ENCODE measurements at regions not wholly inside any gene's neighbourhood (a gene's known extent, or its start where the extent isn't known, plus 50 kb on each side); places are given as distances from the start of the nearest gene placed in this dataset.

DNA sequence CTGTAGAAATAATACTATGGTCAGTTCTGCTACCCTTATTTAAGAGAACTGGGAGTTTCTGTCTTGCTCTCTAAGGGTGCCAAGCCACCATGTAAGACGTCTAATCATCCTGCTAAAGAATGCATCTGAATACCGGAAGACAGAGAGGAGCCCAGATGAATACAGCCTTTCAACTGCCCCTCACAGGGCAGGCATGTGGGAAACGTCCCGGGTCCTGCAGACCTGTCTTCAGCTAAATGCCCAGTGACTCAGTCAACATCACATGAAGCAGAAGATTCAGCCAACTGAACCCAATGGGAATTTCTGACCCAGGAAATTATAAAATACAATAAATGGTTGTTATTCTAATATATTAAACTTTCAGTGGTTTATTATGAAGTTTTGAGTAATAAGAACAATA is 2141.0 kb upstream of the AGA start:
- Histone ChIP-seq H3K36me3 (ENCODE audit: insufficient read depth, insufficient read length, low read length) (no peaks in the 10 kb centered on the region), H3K4me1 (ENCODE audit: insufficient read depth, insufficient read length) (no peaks in the 10 kb centered on the region), H3K27me3 (ENCODE audit: insufficient read depth, insufficient read length) (no peaks in the 10 kb centered on the region), H3K4me3 (ENCODE audit: insufficient read length, low read depth) (no peak overlapping the region), H3K9me3 (ENCODE audit: insufficient read depth, low read length) (no peaks in the 10 kb centered on the region), H3K9ac (ENCODE audit: insufficient read length, low read depth) (no peak overlapping the region)
- TF ChIP-seq ZNF274 (IDR thresholded peaks at IDR 0.05; ENCODE audit: low read depth, low read length): no peak
- TF ChIP-seq YY1 (IDR thresholded peaks at IDR 0.05; ENCODE audit: insufficient read depth, insufficient read length): no peak
- no peak for TF ChIP-seq SUZ12 (IDR thresholded peaks at IDR 0.05; ENCODE audit: extremely low read depth, insufficient read depth, insufficient read length)
- DNase-seq (ENCODE audit: low read depth, low spot score): no peak

DNA sequence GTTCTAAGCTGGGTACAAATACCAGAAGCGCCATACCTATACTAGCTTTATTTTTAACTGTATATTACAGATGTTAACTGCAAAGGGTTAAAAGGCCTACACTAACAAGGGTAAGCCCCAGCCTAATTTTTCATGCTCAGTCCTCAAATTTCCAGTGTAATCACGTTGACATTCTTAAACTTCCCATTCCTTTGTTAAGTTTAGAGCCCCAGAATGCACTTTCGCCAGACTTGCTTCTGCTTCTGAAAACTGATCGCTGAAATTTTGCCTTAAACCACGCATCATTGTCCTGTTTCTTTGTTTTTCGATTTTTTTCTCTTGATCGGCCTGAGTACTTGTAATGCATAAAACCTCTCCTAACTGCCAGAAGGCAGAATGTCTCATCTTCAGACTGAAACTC is 2141.9 kb upstream of the AGA start:
- DNase-seq (ENCODE audit: low read depth, low spot score): no peak
- H3K4me1 ChIP-seq (ENCODE audit: insufficient read depth, insufficient read length): no peaks in the 10 kb centered on the region
- no peaks in the 10 kb centered on the region for H3K36me3 ChIP-seq (ENCODE audit: insufficient read depth, insufficient read length, low read length)
- H3K4me3 ChIP-seq (ENCODE audit: insufficient read length, low read depth): no peak overlapping the region
- H3K9ac ChIP-seq (ENCODE audit: insufficient read length, low read depth): no peak overlapping the region
- TF ChIP-seq ZNF274 (IDR thresholded peaks at IDR 0.05; ENCODE audit: low read depth, low read length): no peak
- no peak for TF ChIP-seq SUZ12 (IDR thresholded peaks at IDR 0.05; ENCODE audit: extremely low read depth, insufficient read depth, insufficient read length)
- TF ChIP-seq YY1 (IDR thresholded peaks at IDR 0.05; ENCODE audit: insufficient read depth, insufficient read length): no peak
- no peaks in the 10 kb centered on the region for H3K9me3 ChIP-seq (ENCODE audit: insufficient read depth, low read length)
- H3K27me3 ChIP-seq (ENCODE audit: insufficient read depth, insufficient read length): no peaks in the 10 kb centered on the region

DNA sequence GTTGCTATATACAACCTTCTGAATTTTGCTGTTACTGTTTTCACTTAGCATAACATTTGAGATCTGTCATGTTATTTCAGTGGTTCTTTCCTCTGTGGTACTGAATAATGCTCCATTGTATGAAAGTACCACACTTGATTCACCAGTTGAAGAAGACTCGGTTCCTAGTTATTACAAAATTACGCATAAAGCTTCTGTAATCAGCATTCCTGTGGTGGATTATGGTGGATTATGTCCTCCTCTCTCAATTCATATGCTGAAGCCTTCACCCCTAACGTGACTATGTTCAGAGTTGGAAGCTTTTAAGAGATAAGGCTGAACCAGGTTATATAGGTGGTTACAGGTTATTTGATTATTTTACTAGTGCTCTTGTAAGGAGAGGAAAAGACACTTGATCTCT is 2143.5 kb upstream of the AGA start:
- no peak overlapping the region for H3K4me3 ChIP-seq (ENCODE audit: insufficient read length, low read depth)
- H3K9ac ChIP-seq (ENCODE audit: insufficient read length, low read depth): no peak overlapping the region
- H3K9me3 ChIP-seq (ENCODE audit: insufficient read depth, low read length): no peaks in the 10 kb centered on the region
- no peaks in the 10 kb centered on the region for H3K4me1 ChIP-seq (ENCODE audit: insufficient read depth, insufficient read length)
- no peaks in the 10 kb centered on the region for H3K27me3 ChIP-seq (ENCODE audit: insufficient read depth, insufficient read length)
- no peaks in the 10 kb centered on the region for H3K36me3 ChIP-seq (ENCODE audit: insufficient read depth, insufficient read length, low read length)
- DNase-seq (ENCODE audit: low read depth, low spot score): no peak
- no peak for TF ChIP-seq ZNF274 (IDR thresholded peaks at IDR 0.05; ENCODE audit: low read depth, low read length)
- TF ChIP-seq SUZ12 (IDR thresholded peaks at IDR 0.05; ENCODE audit: extremely low read depth, insufficient read depth, insufficient read length): no peak
- TF ChIP-seq YY1 (IDR thresholded peaks at IDR 0.05; ENCODE audit: insufficient read depth, insufficient read length): no peak

DNA sequence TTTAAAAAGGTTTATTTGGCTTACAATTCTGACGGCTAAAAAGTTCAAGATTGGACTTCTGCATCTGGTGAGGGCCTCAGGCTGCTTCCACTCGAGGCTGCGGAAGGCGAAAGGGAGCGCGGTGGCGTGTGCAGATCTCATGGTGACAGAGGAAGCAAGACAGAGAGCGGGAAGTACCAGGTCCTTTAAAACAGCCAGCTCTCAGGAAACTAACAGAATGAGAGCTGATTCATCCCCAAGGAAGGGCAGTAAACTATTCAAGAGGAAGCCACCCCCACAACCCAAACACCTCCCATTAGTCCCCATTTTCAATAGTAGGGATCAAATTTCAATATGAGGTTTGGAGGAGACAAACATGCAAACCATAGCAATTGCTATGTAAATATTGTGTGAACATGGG is 2144.2 kb upstream of the AGA start:
- no peak for DNase-seq (ENCODE audit: low read depth, low spot score)
- no peak overlapping the region for H3K9ac ChIP-seq (ENCODE audit: insufficient read length, low read depth)
- no peak overlapping the region for H3K4me3 ChIP-seq (ENCODE audit: insufficient read length, low read depth)
- no peaks in the 10 kb centered on the region for H3K36me3 ChIP-seq (ENCODE audit: insufficient read depth, insufficient read length, low read length)
- TF ChIP-seq YY1 (IDR thresholded peaks at IDR 0.05; ENCODE audit: insufficient read depth, insufficient read length) (no peak), ZNF274 (IDR thresholded peaks at IDR 0.05; ENCODE audit: low read depth, low read length) (no peak), SUZ12 (IDR thresholded peaks at IDR 0.05; ENCODE audit: extremely low read depth, insufficient read depth, insufficient read length) (no peak)
- no peaks in the 10 kb centered on the region for H3K27me3 ChIP-seq (ENCODE audit: insufficient read depth, insufficient read length)
- no peaks in the 10 kb centered on the region for H3K9me3 ChIP-seq (ENCODE audit: insufficient read depth, low read length)
- H3K4me1 ChIP-seq (ENCODE audit: insufficient read depth, insufficient read length): no peaks in the 10 kb centered on the region

DNA sequence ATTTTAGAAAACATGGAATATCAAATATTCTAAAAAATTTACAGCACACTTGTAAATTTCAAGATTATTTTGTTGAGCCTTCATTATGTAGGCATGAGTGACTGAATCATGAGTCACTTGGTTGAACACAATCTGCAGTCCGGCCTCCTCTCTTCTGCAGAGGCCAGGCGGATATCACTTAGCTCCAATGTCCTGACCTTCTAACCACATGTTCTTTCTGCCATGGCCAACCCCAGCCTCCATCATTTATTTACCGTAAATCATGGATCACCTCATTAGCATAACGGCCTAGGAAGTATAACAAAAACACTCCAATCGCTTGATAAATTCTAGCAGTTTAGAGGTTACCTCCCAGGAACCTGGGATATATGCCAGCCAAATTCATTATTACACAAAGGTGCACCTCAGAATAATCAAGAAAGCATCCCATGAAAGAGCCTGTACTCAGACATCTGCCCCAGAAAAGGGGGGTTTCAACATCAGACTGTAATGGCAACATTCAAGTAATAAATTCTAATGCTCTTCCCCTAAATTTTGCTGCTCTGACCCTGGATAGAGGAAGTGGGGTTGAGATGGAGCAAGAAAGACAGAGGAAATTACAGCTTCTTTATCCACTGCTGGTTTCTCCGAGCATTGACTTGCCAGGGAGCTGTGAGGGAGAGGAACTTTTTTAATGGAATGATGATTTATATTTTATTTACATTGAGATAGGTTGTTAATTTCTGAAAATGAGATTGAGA is 2153.6 kb upstream of the AGA start:
- Histone ChIP-seq H3K4me3 (ENCODE audit: insufficient read length, low read depth) (no peak overlapping the region), H3K9ac (ENCODE audit: insufficient read length, low read depth) (no peak overlapping the region), H3K9me3 (ENCODE audit: insufficient read depth, low read length) (no peaks in the 10 kb centered on the region), H3K36me3 (ENCODE audit: insufficient read depth, insufficient read length, low read length) (no peaks in the 10 kb centered on the region), H3K4me1 (ENCODE audit: insufficient read depth, insufficient read length) (no peaks in the 10 kb centered on the region), H3K27me3 (ENCODE audit: insufficient read depth, insufficient read length) (no peaks in the 10 kb centered on the region)
- no peak for TF ChIP-seq SUZ12 (IDR thresholded peaks at IDR 0.05; ENCODE audit: extremely low read depth, insufficient read depth, insufficient read length)
- no peak for TF ChIP-seq ZNF274 (IDR thresholded peaks at IDR 0.05; ENCODE audit: low read depth, low read length)
- no peak for TF ChIP-seq YY1 (IDR thresholded peaks at IDR 0.05; ENCODE audit: insufficient read depth, insufficient read length)
- DNase-seq (ENCODE audit: low read depth, low spot score): no peak

DNA sequence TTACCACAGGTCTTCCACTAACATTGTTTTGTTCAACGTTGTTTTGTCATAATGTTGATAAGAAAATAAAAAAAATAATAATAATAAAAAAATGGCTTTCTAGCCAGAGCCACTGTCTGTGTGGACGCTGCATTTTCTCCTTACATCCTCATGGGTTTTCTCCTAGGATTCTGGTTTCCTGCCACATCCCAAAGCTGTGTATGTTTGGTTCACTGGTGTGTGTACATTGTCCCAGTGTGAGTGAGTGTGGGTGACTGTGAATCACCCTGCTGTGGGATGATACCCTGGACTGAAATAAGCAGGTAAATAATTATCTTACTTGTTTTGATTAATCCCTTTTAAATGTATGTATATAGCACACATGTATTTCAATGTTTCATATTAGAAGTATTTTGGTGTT is 2154.4 kb upstream of the AGA start:
- DNase-seq (ENCODE audit: low read depth, low spot score): no peak
- Histone ChIP-seq H3K4me3 (ENCODE audit: insufficient read length, low read depth) (no peak overlapping the region), H3K9ac (ENCODE audit: insufficient read length, low read depth) (no peak overlapping the region), H3K27me3 (ENCODE audit: insufficient read depth, insufficient read length) (no peaks in the 10 kb centered on the region), H3K9me3 (ENCODE audit: insufficient read depth, low read length) (no peaks in the 10 kb centered on the region), H3K4me1 (ENCODE audit: insufficient read depth, insufficient read length) (no peaks in the 10 kb centered on the region), H3K36me3 (ENCODE audit: insufficient read depth, insufficient read length, low read length) (no peaks in the 10 kb centered on the region)
- TF ChIP-seq SUZ12 (IDR thresholded peaks at IDR 0.05; ENCODE audit: extremely low read depth, insufficient read depth, insufficient read length) (no peak), ZNF274 (IDR thresholded peaks at IDR 0.05; ENCODE audit: low read depth, low read length) (no peak), YY1 (IDR thresholded peaks at IDR 0.05; ENCODE audit: insufficient read depth, insufficient read length) (no peak)

DNA sequence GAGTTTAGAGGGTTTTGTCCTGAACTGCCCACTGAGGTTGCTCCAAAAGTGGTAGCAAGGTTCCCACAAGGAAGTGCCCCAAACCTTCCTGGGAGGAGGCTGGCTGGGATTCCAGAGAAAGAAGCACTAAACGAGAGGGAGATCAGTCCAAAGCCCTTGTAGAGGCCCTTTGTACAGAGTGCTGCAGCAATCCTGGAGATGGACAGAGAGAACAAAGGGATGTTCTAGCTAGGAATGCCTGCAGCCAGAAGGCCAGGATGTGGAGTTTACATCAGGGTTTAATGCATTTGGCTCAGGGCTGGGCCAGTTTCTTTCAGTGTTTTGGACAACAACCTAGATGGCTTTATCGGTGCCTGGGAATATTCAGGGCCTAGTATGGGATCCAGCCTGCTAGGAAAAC is 2155.1 kb upstream of the AGA start:
- H3K9ac ChIP-seq (ENCODE audit: insufficient read length, low read depth): no peak overlapping the region
- H3K4me3 ChIP-seq (ENCODE audit: insufficient read length, low read depth): no peak overlapping the region
- H3K36me3 ChIP-seq (ENCODE audit: insufficient read depth, insufficient read length, low read length): no peaks in the 10 kb centered on the region
- H3K9me3 ChIP-seq (ENCODE audit: insufficient read depth, low read length): no peaks in the 10 kb centered on the region
- TF ChIP-seq ZNF274 (IDR thresholded peaks at IDR 0.05; ENCODE audit: low read depth, low read length) (no peak), YY1 (IDR thresholded peaks at IDR 0.05; ENCODE audit: insufficient read depth, insufficient read length) (no peak), SUZ12 (IDR thresholded peaks at IDR 0.05; ENCODE audit: extremely low read depth, insufficient read depth, insufficient read length) (no peak)
- no peaks in the 10 kb centered on the region for H3K27me3 ChIP-seq (ENCODE audit: insufficient read depth, insufficient read length)
- no peak for DNase-seq (ENCODE audit: low read depth, low spot score)
- H3K4me1 ChIP-seq (ENCODE audit: insufficient read depth, insufficient read length): no peaks in the 10 kb centered on the region

Data from NT2/D1 (cell line).